ENCODE measurements at regions not wholly inside any gene's neighbourhood (a gene's known extent, or its start where the extent isn't known, plus 50 kb on each side); places are given as distances from the start of the nearest gene placed in this dataset.
"Not testable (repeated sequence)": the region's sequence is repeated elsewhere in the genome, so short reads cannot be mapped to it uniquely, and the experiment has no call there.

GRCh38 chr7:17108049-17108584 is 190.3 kb upstream of the AHR start:
- ChIA-PET POLR2A (no interaction called here), CTCF (interaction anchor here (1.1 kb wide), 1 partner anchor 22 kb away, joined by 3 read pairs; no protein-coding TSS in a partner anchor)
- WGBS (ENCODE audit: missing lambda C conversion rate): 90% methylated on average over 2 of the region's 2 CpGs
- DNase-seq (ENCODE audit: low read depth in 1 of 2, low spot score in 1 of 2) (no peak), FAIRE-seq (no peak), ATAC-seq (no peak)
- no peaks in the 10 kb centered on the region for H3K9me3 ChIP-seq
- peak overlapping the region in 1 of 2 experiments; percentile 38; a peak in 1 of 6 replicates for H3K27ac ChIP-seq
- TF ChIP-seq TP53 (CRISPR knock-in tag; IDR thresholded peaks at IDR 0.05) (no peak), CBX2 (IDR thresholded peaks at IDR 0.05; ENCODE audit: borderline replicate concordance, low read depth) (no peak), HOXB13 (CRISPR knock-in tag; IDR thresholded peaks at IDR 0.05; ENCODE audit: low read depth) (no peak), KDM1A (IDR thresholded peaks at IDR 0.05; ENCODE audit: low read depth) (no peak)
- no peak overlapping the region for H3K4me2 ChIP-seq
- peaks cover 6% of the 10 kb centered on the region; the same call in 2 of the 3 replicates for H3K4me1 ChIP-seq
- H3K4me3 ChIP-seq: no peak overlapping the region

- TF ChIP-seq ZFP36 (IDR thresholded peaks at IDR 0.05; ENCODE audit: borderline replicate concordance, partially characterized antibody) (no peak), CHD2 (IDR thresholded peaks at IDR 0.05; ENCODE audit: low read length, partially characterized antibody) (no peak), MAZ (IDR thresholded peaks at IDR 0.05; ENCODE audit: borderline replicate concordance, low read depth, low read length) (no peak), SREBF2 (IDR thresholded peaks at IDR 0.05) (no peak), E2F6 (IDR thresholded peaks at IDR 0.05; ENCODE audit: borderline replicate concordance, low read depth) (no peak)
- DNase-seq (ENCODE audit: low read depth in 1 of 2, low spot score in 1 of 2) (no peak), ATAC-seq (no peak), FAIRE-seq (no peak)
- Histone ChIP-seq H3K4me1 (peaks cover 6% of the 10 kb centered on the region; the same call in 2 of the 3 replicates), H3K4me3 (no peak overlapping the region), H3K27ac (0 out of 6 replicates have a peak overlapping the region, but pooled peaks of 1 of the 2 experiments have one; percentile 1), H3K4me2 (peak overlapping the region; percentile 18; the same call in 1 of the 3 replicates), H3K9me3 (no peaks in the 10 kb centered on the region)
- ChIA-PET POLR2A (no interaction called here), CTCF (no interaction called here)
- WGBS (ENCODE audit: missing lambda C conversion rate): 13% methylated on average over 2 of the region's 2 CpGs
These were observed 189.4 kb upstream of the AHR start for GRCh38 chr7:17109020-17109419.

GRCh38 chr7:17113770-17114169 is 184.7 kb upstream of the AHR start:
- H3K4me1 ChIP-seq; DNase-seq (ENCODE audit: low read depth in 1 of 2, low spot score in 1 of 2); FAIRE-seq; ATAC-seq; H3K9me3 ChIP-seq; H3K27ac ChIP-seq; H3K4me3 ChIP-seq; H3K4me2 ChIP-seq; POLR2A ChIA-PET: not testable (repeated sequence)
- CTCF ChIA-PET: interaction anchor here (0.8 kb wide), 1 partner anchor 21 kb away, joined by 3 read pairs; no protein-coding TSS in a partner anchor
- 89% methylated on average over 2 of the region's 2 CpGs for WGBS (ENCODE audit: missing lambda C conversion rate)

GRCh38 chr7:17118412-17118811 is 180.0 kb upstream of the AHR start:
- ChIA-PET CTCF (no interaction called here), POLR2A (no interaction called here)
- Histone ChIP-seq H3K9me3 (no peaks in the 10 kb centered on the region), H3K27ac (no peak overlapping the region), H3K4me1 (0 out of 3 replicates have a peak, but pooled peaks cover 5% of the 10 kb centered on the region), H3K4me3 (no peak overlapping the region), H3K4me2 (no peak overlapping the region)
- TF ChIP-seq REST (IDR thresholded peaks at IDR 0.05) (no peak), RCOR1 (IDR thresholded peaks at IDR 0.05; ENCODE audit: low read depth, low read length) (no peak), MYC (IDR thresholded peaks at IDR 0.05; ENCODE audit: borderline replicate concordance, low read length) (no peak), EHMT2 (IDR thresholded peaks at IDR 0.05; ENCODE audit: low read depth) (no peak), USF2 (IDR thresholded peaks at IDR 0.05) (no peak), HDAC2 (IDR thresholded peaks at IDR 0.05) (no peak), EHF (CRISPR knock-in tag; IDR thresholded peaks at IDR 0.05) (no peak), MAX (IDR thresholded peaks at IDR 0.05) (no peak), ELK1 (IDR thresholded peaks at IDR 0.05; ENCODE audit: low read depth, low read length) (no peak), ESRRA (IDR thresholded peaks at IDR 0.05; ENCODE audit: borderline replicate concordance, low read length) (no peak), POLR2AphosphoS2 (conservative IDR thresholded peaks at IDR 0.05; ENCODE audit: low read length) (no peak), POLR2A (IDR thresholded peaks at IDR 0.05; ENCODE audit: low read length) (no peak), CHD2 (IDR thresholded peaks at IDR 0.05; ENCODE audit: low read length, partially characterized antibody) (no peak), BHLHE40 (IDR thresholded peaks at IDR 0.05; ENCODE audit: low read depth, low read length) (no peak), ZFP36 (IDR thresholded peaks at IDR 0.05; ENCODE audit: borderline replicate concordance, partially characterized antibody) (no peak), CHD4 (IDR thresholded peaks at IDR 0.05; ENCODE audit: borderline replicate concordance) (no peak)
- FAIRE-seq (no peak), ATAC-seq (no peak), DNase-seq (ENCODE audit: low read depth in 1 of 2, low spot score in 1 of 2) (no peak)
- WGBS (ENCODE audit: missing lambda C conversion rate): 72% methylated on average over 3 of the region's 3 CpGs
